Activated CD4-positive, alpha-beta T cell treated with anti-CD3 and anti-CD28 coated beads, Interleukin-2, amount 10 ng/mL, durations not matched to agents 7 days and 5 days (primary cell): ENCODE measurements at regions not wholly inside any gene's neighbourhood (a gene's known extent, or its start where the extent isn't known, plus 50 kb on each side); places are given as distances from the start of the nearest gene placed in this dataset.

ENCODE experiments used
- CTCF ChIA-PET: fragments of 350-600 bp; sonication (Branson Sonifier 250); formaldehyde crosslinking; loops from one replicate; lab custom pipeline; 2021; ENCODE audit warnings: antibody characterized with exemption; lab: Charles Lee
- POLR2A ChIA-PET: fragments of 350-600 bp; sonication (Branson Sonifier 250); formaldehyde crosslinking; loops from one replicate; lab custom pipeline; 2021; ENCODE audit warnings: antibody characterized with exemption; lab: Charles Lee
- DNase-seq: peaks from one replicate; pipeline ENCODE4 v3.0.0-alpha.2; 2020
- H3K27ac Mint-ChIP-seq: one replicate; pipeline ENCODE4 v1.8.0; 2021; ENCODE audit warnings: mild to moderate bottlenecking, moderate library complexity, mixed read lengths
- H3K27me3 Mint-ChIP-seq: one replicate; pipeline ENCODE4 v1.8.0; 2021; ENCODE audit warnings: mixed read lengths
- H3K36me3 Mint-ChIP-seq: one replicate; pipeline ENCODE4 v1.8.0; 2021; ENCODE audit warnings: low read depth, mixed read lengths
- H3K4me1 Mint-ChIP-seq: one replicate; pipeline ENCODE4 v1.8.0; 2021; ENCODE audit warnings: mixed read lengths
- H3K4me3 Mint-ChIP-seq: one replicate; pipeline ENCODE4 v1.8.0; 2021; ENCODE audit warnings: mild to moderate bottlenecking, moderate library complexity, mixed read lengths
- H3K9me3 Mint-ChIP-seq: one replicate; pipeline ENCODE4 v1.8.0; 2021; ENCODE audit warnings: mixed read lengths

DNA sequence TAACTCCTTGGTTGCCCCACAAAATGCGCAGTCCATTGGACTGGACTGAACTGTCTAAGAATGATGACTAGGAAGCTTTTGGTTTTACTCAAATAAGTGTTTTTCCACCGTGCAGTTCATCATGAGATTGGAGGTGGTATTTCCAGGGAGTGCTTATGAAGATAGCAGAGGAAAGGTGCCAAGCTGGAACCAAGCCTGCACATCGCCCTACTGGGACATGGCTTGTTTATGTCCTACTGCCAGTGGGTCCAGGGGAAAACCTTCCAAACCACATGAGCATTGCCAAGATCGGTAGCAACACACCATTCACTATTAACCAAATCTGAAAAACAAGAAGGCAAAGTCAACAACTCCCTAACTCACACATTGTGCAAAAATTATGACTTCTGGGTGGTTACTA lies 54.7 kb upstream of the DSCAM start:
- no peak overlapping the region for H3K4me3 Mint-ChIP-seq
- ChIA-PET POLR2A (no interaction called here), CTCF (no interaction called here)
- no peaks in the 10 kb centered on the region for H3K27me3 Mint-ChIP-seq
- no peaks in the 10 kb centered on the region for H3K36me3 Mint-ChIP-seq
- DNase-seq, result no peak
- no peak overlapping the region for H3K27ac Mint-ChIP-seq
- peaks cover 5% of the 10 kb centered on the region for H3K9me3 Mint-ChIP-seq
- no peaks in the 10 kb centered on the region for H3K4me1 Mint-ChIP-seq

- no peak for DNase-seq
- Mint-ChIP-seq H3K4me1 (no peaks in the 10 kb centered on the region), H3K36me3 (no peaks in the 10 kb centered on the region), H3K27me3 (no peaks in the 10 kb centered on the region), H3K4me3 (no peak overlapping the region), H3K9me3 (peaks cover 4% of the 10 kb centered on the region), H3K27ac (no peak overlapping the region)
- ChIA-PET POLR2A (no interaction called here), CTCF (interaction anchor here (0.5 kb wide), 1 partner anchor 80 kb away, joined by 3 read pairs; no protein-coding TSS in a partner anchor)
Measured at GRCh38 chr21:40902299-40902698, 55.3 kb upstream of the DSCAM start.

DNA sequence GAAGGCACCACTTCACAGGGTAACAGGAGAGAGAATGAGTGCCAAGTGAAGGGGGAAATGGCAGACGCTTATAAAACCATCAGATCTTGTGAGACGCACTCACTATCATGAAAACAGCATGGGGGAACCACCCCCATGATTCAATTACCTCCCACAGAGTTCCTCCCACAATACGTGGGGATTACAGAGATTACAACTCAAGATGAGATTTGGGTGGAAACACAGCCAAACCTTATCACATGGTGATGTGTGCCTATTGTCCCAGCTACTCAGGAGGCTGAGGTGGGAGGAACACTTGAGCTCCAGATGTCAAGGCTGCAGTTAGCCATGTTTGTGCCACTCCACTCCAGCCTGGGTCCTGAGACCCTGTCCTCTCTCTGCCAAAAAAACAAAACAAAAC lies 56.0 kb upstream of the DSCAM start:
- Mint-ChIP-seq H3K27ac (no peak overlapping the region), H3K27me3 (no peaks in the 10 kb centered on the region), H3K4me1 (no peaks in the 10 kb centered on the region), H3K9me3 (peaks cover 4% of the 10 kb centered on the region), H3K4me3 (no peak overlapping the region), H3K36me3 (no peaks in the 10 kb centered on the region)
- ChIA-PET POLR2A (no interaction called here), CTCF (interaction anchor here (0.5 kb wide), 1 partner anchor 81 kb away, joined by 3 read pairs; no protein-coding TSS in a partner anchor)
- no peak for DNase-seq

GRCh38 chr21:40905251-40905650 lies 58.3 kb upstream of the DSCAM start:
- no peak for DNase-seq
- ChIA-PET POLR2A (no interaction called here), CTCF (no interaction called here)
- no peaks in the 10 kb centered on the region for H3K27me3 Mint-ChIP-seq
- no peaks in the 10 kb centered on the region for H3K4me1 Mint-ChIP-seq
- H3K4me3 Mint-ChIP-seq, result no peak overlapping the region
- no peak overlapping the region for H3K27ac Mint-ChIP-seq
- no peaks in the 10 kb centered on the region for H3K36me3 Mint-ChIP-seq
- peaks cover 2% of the 10 kb centered on the region for H3K9me3 Mint-ChIP-seq

GRCh38 chr21:40912375-40912774 lies 65.4 kb upstream of the DSCAM start:
- ChIA-PET CTCF (no interaction called here), POLR2A (no interaction called here)
- no peaks in the 10 kb centered on the region for H3K4me1 Mint-ChIP-seq
- peaks cover 9% of the 10 kb centered on the region for H3K9me3 Mint-ChIP-seq
- H3K36me3 Mint-ChIP-seq, result no peaks in the 10 kb centered on the region
- H3K4me3 Mint-ChIP-seq, result no peak overlapping the region
- H3K27ac Mint-ChIP-seq, result no peak overlapping the region
- no peak for DNase-seq
- no peaks in the 10 kb centered on the region for H3K27me3 Mint-ChIP-seq

DNA sequence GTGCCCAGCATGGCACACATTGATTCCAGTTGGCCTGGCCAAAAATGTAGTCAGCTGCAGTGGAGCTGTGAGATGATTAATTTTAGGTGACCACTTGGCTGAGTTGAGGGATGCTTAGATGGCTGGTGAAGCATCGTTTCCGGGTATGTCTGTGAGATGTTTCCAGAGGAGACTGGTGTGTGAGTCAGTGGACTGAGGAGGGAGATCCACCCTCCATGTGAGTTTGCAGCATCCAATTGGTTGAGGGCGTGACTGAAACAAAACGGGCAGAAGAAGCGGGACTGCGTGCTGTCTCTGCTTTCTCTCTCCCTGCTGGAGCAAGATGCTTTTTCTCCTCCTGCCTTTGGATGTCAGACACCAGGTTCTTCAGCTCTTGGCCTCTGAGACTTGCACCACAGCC lies 68.2 kb upstream of the DSCAM start:
- no peak for DNase-seq
- CTCF ChIA-PET, result no interaction called here

DNA sequence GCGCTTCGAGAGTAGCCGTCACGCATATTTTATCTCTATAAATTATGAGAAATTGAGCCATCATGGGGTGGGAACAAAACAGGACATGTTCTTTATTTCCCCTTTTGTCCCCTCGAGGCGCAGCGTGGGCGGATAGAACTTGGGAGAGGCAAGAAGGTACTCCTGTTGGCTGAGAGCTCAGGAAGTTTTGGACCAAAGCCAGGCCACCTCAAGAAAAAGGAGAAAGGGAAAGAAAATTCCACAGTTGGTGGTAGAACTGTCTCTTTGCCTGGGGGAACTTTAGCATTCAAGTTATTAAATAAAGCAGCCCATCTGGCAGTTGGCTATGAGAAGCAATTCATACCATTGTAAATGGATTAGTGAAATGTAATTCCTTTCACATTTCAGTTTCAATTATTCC lies 76.4 kb upstream of the DSCAM start:
- DNase-seq, result no peak
- Mint-ChIP-seq H3K4me3 (no peak overlapping the region), H3K9me3 (peaks cover 6% of the 10 kb centered on the region), H3K27me3 (no peaks in the 10 kb centered on the region), H3K27ac (no peak overlapping the region), H3K36me3 (no peaks in the 10 kb centered on the region), H3K4me1 (no peaks in the 10 kb centered on the region)
- ChIA-PET POLR2A (no interaction called here), CTCF (no interaction called here)

More for the DNA sequence above, 68.2 kb upstream of the DSCAM start:
- no peak overlapping the region for H3K4me3 Mint-ChIP-seq
- no peaks in the 10 kb centered on the region for H3K4me1 Mint-ChIP-seq
- no peak overlapping the region for H3K27ac Mint-ChIP-seq
- POLR2A ChIA-PET, result no interaction called here
- H3K36me3 Mint-ChIP-seq, result no peaks in the 10 kb centered on the region
- H3K27me3 Mint-ChIP-seq, result no peaks in the 10 kb centered on the region
- H3K9me3 Mint-ChIP-seq, result peaks cover 7% of the 10 kb centered on the region

GRCh38 chr21:40923901-40924300 lies 76.9 kb upstream of the DSCAM start:
- Mint-ChIP-seq H3K27me3 (no peaks in the 10 kb centered on the region), H3K9me3 (peaks cover 7% of the 10 kb centered on the region), H3K27ac (no peak overlapping the region), H3K4me3 (no peak overlapping the region), H3K4me1 (no peaks in the 10 kb centered on the region), H3K36me3 (no peaks in the 10 kb centered on the region)
- no peak for DNase-seq
- POLR2A ChIA-PET, result no interaction called here
- CTCF ChIA-PET, result interaction anchor here (0.7 kb wide), 1 partner anchor 633 kb away, joined by 3 read pairs; no protein-coding TSS in a partner anchor

DNA sequence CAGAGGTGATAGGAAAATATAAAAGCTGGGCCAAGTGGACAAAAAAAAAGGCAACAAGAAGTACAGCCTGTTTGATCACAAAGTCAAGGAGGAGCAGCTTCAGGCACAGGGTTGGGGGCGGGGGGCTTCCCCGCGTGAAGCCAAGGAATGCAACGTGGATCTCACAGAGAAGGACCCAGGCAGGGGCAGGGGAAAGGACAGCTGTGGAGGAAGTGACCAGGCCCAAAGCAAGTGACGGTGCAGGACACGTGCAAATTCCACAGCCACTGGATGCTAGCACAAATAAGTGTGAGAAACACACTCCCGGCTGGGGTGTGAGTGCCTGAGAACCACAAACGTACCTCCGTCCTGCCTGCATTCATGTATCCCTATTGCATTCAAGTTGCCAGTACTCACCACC lies 77.7 kb upstream of the DSCAM start:
- Mint-ChIP-seq H3K4me1 (no peaks in the 10 kb centered on the region), H3K27me3 (no peaks in the 10 kb centered on the region), H3K36me3 (no peaks in the 10 kb centered on the region), H3K9me3 (peaks cover 11% of the 10 kb centered on the region), H3K27ac (no peak overlapping the region), H3K4me3 (no peak overlapping the region)
- no peak for DNase-seq
- POLR2A ChIA-PET, result no interaction called here
- CTCF ChIA-PET, result no interaction called here

DNA sequence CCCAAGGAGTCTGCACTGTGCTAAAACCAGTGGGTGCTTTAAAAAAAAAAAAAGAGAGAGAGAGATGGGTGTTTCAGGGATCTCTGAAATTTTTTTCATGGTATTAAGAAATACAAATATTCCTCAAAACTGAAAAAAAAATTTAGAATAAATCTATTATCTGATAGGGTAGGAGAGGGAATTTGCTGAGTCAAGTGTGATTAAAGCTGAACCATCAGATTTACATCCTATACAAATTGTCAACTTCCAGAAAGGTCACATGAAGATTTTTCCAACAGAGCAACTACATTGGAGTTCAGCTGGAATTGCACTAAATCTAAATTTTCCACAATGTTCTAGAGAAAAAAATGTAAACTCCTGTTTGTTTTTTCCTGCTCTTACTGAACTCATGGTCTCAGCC lies 79.3 kb upstream of the DSCAM start:
- no peak for DNase-seq
- CTCF ChIA-PET, result interaction anchor here (1.4 kb wide), 1 partner anchor 11 kb away, joined by 4 read pairs; no protein-coding TSS in a partner anchor
- POLR2A ChIA-PET, result no interaction called here
- no peaks in the 10 kb centered on the region for H3K27me3 Mint-ChIP-seq
- H3K27ac Mint-ChIP-seq, result no peak overlapping the region
- peaks cover 15% of the 10 kb centered on the region for H3K9me3 Mint-ChIP-seq
- no peaks in the 10 kb centered on the region for H3K4me1 Mint-ChIP-seq
- H3K4me3 Mint-ChIP-seq, result no peak overlapping the region
- no peaks in the 10 kb centered on the region for H3K36me3 Mint-ChIP-seq

GRCh38 chr21:40929833-40930232 lies 82.9 kb upstream of the DSCAM start:
- DNase-seq, result no peak
- ChIA-PET CTCF (no interaction called here), POLR2A (no interaction called here)
- Mint-ChIP-seq H3K9me3 (peaks cover 15% of the 10 kb centered on the region), H3K36me3 (no peaks in the 10 kb centered on the region), H3K27ac (no peak overlapping the region), H3K4me3 (no peak overlapping the region), H3K4me1 (no peaks in the 10 kb centered on the region), H3K27me3 (no peaks in the 10 kb centered on the region)

DNA sequence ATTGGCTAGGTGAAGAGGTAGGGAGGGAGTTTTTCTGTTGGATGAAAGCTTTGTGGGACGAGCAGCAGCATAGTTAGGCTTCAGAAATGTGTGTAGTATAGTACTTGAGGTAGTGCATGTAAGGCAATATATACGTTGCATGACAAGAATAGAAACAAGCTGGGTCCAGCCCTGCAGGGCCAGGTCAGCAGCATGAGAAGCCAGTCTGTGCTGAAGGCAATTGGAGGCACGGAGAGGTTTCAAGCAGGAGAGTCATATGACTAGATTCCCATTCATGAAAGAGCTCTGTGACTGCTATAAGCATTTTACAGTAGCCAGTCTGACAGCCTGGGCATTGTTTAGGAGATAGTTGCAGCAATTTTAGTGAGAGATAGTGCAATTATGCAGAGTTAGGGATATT lies 84.2 kb upstream of the DSCAM start:
- H3K4me1 Mint-ChIP-seq, result no peaks in the 10 kb centered on the region
- ChIA-PET POLR2A (no interaction called here), CTCF (no interaction called here)
- no peak overlapping the region for H3K4me3 Mint-ChIP-seq
- peaks cover 15% of the 10 kb centered on the region for H3K9me3 Mint-ChIP-seq
- no peak overlapping the region for H3K27ac Mint-ChIP-seq
- DNase-seq, result no peak
- H3K27me3 Mint-ChIP-seq, result no peaks in the 10 kb centered on the region
- H3K36me3 Mint-ChIP-seq, result no peaks in the 10 kb centered on the region

DNA sequence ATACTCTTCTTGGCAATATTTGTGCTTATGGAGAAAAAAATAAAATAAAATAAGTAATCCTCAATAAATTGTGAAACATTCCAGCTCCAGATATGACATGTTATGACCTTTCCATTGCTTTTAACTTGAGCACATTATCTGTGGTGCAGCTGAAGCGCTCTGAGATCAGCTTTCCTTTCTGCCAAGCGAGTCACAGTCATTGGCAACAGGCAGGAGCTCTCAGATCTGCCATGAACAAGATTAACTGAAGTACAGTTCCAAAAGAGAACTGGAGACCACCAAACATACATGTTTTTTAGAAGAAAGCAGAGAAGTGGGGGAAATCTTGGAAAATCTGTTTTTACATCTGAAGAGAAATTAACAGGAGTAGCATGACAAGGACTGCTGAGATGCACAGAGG lies 89.2 kb upstream of the DSCAM start:
- POLR2A ChIA-PET, result no interaction called here
- Mint-ChIP-seq H3K27me3 (no peaks in the 10 kb centered on the region), H3K9me3 (no peaks in the 10 kb centered on the region), H3K36me3 (no peaks in the 10 kb centered on the region), H3K4me1 (no peaks in the 10 kb centered on the region), H3K4me3 (no peak overlapping the region), H3K27ac (no peak overlapping the region)
- no peak for DNase-seq
- CTCF ChIA-PET, result interaction anchor here (1.3 kb wide), 1 partner anchor 10 kb away, joined by 4 read pairs; no protein-coding TSS in a partner anchor

GRCh38 chr21:40936771-40937261 lies 89.9 kb upstream of the DSCAM start:
- Mint-ChIP-seq H3K27ac (no peak overlapping the region), H3K9me3 (no peaks in the 10 kb centered on the region), H3K4me1 (no peaks in the 10 kb centered on the region), H3K36me3 (no peaks in the 10 kb centered on the region), H3K27me3 (no peaks in the 10 kb centered on the region), H3K4me3 (no peak overlapping the region)
- DNase-seq, result no peak
- ChIA-PET POLR2A (no interaction called here), CTCF (interaction anchor here (1.3 kb wide), 1 partner anchor 11 kb away, joined by 4 read pairs; no protein-coding TSS in a partner anchor)
